ENCODE measurements at regions not wholly inside any gene's neighbourhood (a gene's known extent, or its start where the extent isn't known, plus 50 kb on each side); places are given as distances from the start of the nearest gene placed in this dataset.

DNA sequence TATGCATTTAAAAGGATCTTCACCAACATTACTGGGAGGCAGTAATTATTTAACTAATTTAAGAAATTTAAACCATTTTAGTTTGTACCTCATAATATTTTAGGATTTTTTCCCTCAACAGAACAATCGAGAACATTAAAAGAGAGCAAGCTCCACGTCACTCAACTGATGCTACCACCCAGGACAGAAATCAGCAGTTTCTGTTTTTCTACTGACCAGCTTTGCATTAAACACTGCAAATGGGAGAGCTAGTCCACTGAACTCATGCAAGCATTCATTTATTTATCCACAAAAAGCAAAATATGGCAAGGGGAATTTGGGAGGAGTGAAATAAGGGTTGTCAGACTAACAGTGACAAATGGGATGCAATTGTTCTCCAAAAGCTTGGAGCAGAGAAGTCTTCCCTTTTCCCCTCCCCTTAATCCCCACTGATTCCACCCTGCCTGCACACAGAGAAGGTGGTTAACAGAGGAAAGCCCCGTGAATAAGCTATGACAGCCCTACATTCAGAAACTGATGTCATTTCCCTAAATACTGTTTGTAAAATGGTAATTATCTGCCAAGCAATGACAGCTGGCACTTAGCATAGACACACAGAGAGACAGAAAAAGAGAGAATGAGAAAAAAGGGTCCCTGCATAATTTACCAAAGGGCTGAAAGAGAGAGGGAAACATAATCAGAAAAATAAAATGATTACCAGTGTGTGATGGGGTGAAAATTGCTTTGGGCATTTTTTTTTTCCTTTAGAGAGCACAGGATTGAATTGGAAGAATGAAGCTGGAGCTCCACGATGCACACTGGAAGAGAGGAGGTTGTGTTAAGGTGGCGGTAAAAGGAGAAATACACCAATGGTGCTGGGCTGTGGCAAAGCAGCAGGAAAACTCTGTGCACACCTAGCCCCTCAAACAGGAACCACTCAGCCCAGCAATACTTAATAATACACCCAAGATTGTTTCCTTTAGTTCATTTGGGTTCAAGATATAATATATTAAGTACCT is 777.4 kb downstream of the TUSC7 start:
- CTCF ChIA-PET: no interaction called here
- BruUV-seq (replicated peaks): no TSS peak
- intact Hi-C loops (cut with micrococcal nuclease; ENCODE audit: unreplicated experiment): no loop called here
- Mint-ChIP-seq H3K9me3 (ENCODE audit: low read depth, unreplicated experiment) (no peaks in the 10 kb centered on the region), H3K4me1 (ENCODE audit: low read depth, unreplicated experiment) (no peaks in the 10 kb centered on the region), H3K36me3 (ENCODE audit: insufficient read depth, unreplicated experiment) (no peaks in the 10 kb centered on the region), H3K27me3 (ENCODE audit: unreplicated experiment) (no peaks in the 10 kb centered on the region), H3K27ac (ENCODE audit: unreplicated experiment) (no peak overlapping the region), H3K4me3 (ENCODE audit: low read depth, unreplicated experiment) (no peak overlapping the region)
- DNase-seq: no peak
- TF ChIP-seq, protein P1, sequence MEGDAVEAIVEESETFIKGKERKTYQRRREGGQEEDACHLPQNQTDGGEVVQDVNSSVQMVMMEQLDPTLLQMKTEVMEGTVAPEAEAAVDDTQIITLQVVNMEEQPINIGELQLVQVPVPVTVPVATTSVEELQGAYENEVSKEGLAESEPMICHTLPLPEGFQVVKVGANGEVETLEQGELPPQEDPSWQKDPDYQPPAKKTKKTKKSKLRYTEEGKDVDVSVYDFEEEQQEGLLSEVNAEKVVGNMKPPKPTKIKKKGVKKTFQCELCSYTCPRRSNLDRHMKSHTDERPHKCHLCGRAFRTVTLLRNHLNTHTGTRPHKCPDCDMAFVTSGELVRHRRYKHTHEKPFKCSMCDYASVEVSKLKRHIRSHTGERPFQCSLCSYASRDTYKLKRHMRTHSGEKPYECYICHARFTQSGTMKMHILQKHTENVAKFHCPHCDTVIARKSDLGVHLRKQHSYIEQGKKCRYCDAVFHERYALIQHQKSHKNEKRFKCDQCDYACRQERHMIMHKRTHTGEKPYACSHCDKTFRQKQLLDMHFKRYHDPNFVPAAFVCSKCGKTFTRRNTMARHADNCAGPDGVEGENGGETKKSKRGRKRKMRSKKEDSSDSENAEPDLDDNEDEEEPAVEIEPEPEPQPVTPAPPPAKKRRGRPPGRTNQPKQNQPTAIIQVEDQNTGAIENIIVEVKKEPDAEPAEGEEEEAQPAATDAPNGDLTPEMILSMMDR (IDR thresholded peaks at IDR 0.05; ENCODE audit: unreplicated experiment): no peak

DNA sequence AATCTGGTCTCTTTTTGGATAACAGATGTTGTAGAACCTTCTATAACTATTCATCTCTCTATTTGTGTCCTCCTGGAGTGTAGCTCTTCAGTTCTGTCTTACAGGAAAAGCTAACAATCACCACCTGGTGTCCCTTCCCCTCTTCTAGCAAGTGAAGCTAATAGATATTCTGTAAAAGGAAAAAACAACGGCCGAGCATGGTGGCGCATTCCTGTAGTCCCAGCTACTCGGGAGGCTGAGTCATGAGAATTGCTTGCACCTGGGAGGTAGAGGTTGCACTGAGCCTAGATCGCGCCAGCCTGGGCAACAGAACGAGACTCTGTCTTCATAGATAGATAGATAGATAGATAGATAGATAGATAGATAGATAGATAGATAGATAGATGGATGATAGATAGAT is 779.4 kb downstream of the TUSC7 start:
- H3K9me3 Mint-ChIP-seq (ENCODE audit: low read depth, unreplicated experiment): no peaks in the 10 kb centered on the region
- no peak overlapping the region for H3K4me3 Mint-ChIP-seq (ENCODE audit: low read depth, unreplicated experiment)
- H3K4me1 Mint-ChIP-seq (ENCODE audit: low read depth, unreplicated experiment): no peaks in the 10 kb centered on the region
- no peak overlapping the region for H3K27ac Mint-ChIP-seq (ENCODE audit: unreplicated experiment)
- no peak for DNase-seq
- BruUV-seq (replicated peaks): no TSS peak
- no peaks in the 10 kb centered on the region for H3K27me3 Mint-ChIP-seq (ENCODE audit: unreplicated experiment)
- intact Hi-C loops (cut with micrococcal nuclease; ENCODE audit: unreplicated experiment): no loop called here
- TF ChIP-seq, protein P1 (IDR thresholded peaks at IDR 0.05; ENCODE audit: unreplicated experiment): no peak
- CTCF ChIA-PET: no interaction called here
- H3K36me3 Mint-ChIP-seq (ENCODE audit: insufficient read depth, unreplicated experiment): no peaks in the 10 kb centered on the region

DNA sequence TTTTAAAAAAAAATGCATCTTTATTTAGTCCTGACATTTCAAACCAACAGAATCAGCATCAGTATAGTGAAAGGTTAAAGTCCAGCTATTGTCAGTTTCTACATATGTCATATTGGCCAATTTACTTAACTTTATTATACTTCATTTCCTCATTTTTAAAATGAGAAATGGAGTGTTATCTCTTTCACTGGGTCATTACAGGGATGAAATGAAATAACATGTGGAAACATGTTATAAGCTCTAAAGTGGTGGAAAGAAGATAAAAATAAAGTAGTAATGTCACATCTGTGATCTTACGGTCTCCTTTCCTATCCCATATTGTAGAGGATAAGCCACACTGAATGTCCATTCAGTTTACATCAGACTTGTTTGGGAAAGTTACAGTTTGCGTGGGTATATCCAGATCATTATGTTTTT is 780.1 kb downstream of the TUSC7 start:
- intact Hi-C loops (cut with micrococcal nuclease; ENCODE audit: unreplicated experiment): no loop called here
- CTCF ChIA-PET: no interaction called here
- Mint-ChIP-seq H3K4me3 (ENCODE audit: low read depth, unreplicated experiment) (no peak overlapping the region), H3K27me3 (ENCODE audit: unreplicated experiment) (no peaks in the 10 kb centered on the region), H3K9me3 (ENCODE audit: low read depth, unreplicated experiment) (no peaks in the 10 kb centered on the region), H3K27ac (ENCODE audit: unreplicated experiment) (no peak overlapping the region), H3K4me1 (ENCODE audit: low read depth, unreplicated experiment) (no peaks in the 10 kb centered on the region), H3K36me3 (ENCODE audit: insufficient read depth, unreplicated experiment) (no peaks in the 10 kb centered on the region)
- DNase-seq: no peak
- BruUV-seq (replicated peaks): no TSS peak
- TF ChIP-seq, protein P1 (IDR thresholded peaks at IDR 0.05; ENCODE audit: unreplicated experiment): no peak

DNA sequence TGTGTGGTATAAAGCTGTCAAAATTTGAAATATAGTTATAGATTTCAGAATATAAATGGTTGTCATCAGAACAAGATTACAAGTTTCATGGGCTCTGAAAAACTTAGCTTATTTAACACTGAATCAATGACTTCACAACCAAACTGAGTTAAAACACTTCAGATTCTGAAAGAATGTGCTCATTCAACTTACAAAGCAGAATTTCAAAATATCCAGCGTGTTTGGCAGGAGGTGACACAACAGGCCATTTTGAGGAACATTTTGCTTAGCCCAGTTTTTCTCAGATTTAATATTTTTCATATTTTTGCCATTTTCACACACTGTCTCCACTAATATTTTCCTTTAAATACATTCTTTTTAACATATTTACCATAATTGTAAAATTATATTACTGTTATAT is 781.1 kb downstream of the TUSC7 start:
- no peaks in the 10 kb centered on the region for H3K27me3 Mint-ChIP-seq (ENCODE audit: unreplicated experiment)
- no TSS peak for BruUV-seq (replicated peaks)
- H3K4me3 Mint-ChIP-seq (ENCODE audit: low read depth, unreplicated experiment): no peak overlapping the region
- no peaks in the 10 kb centered on the region for H3K9me3 Mint-ChIP-seq (ENCODE audit: low read depth, unreplicated experiment)
- no peaks in the 10 kb centered on the region for H3K36me3 Mint-ChIP-seq (ENCODE audit: insufficient read depth, unreplicated experiment)
- no peak overlapping the region for H3K27ac Mint-ChIP-seq (ENCODE audit: unreplicated experiment)
- intact Hi-C loops (cut with micrococcal nuclease; ENCODE audit: unreplicated experiment): no loop called here
- DNase-seq: no peak
- no peaks in the 10 kb centered on the region for H3K4me1 Mint-ChIP-seq (ENCODE audit: low read depth, unreplicated experiment)
- CTCF ChIA-PET: no interaction called here
- TF ChIP-seq, protein P1 (IDR thresholded peaks at IDR 0.05; ENCODE audit: unreplicated experiment): no peak
